Caco-2 (cell line): ENCODE measurements at regions not wholly inside any gene's neighbourhood (a gene's known extent, or its start where the extent isn't known, plus 50 kb on each side); places are given as distances from the start of the nearest gene placed in this dataset.

Experiments used
- BruUV-seq: library from RNA; stranded (reverse); fragments of 400-500 nt; replicated peaks from 2 replicates; lab custom pipeline; 2021; lab: Mats Ljungman, UMichigan
- CTCF ChIA-PET: fragments of 300-600 bp; sonication (Branson Sonifier 250); formaldehyde crosslinking; loops from one replicate; lab custom pipeline; 2022; ENCODE audit warnings: antibody characterized with exemption; lab: Charles Lee
- POLR2A ChIA-PET: fragments of 300-600 bp; sonication (Branson Sonifier 250); formaldehyde crosslinking; loops from one replicate; lab custom pipeline; 2022; ENCODE audit warnings: antibody characterized with exemption; lab: Charles Lee
- DNase-seq, 2 experiments: peaks; one replicate each; pipeline versions ENCODE4 v3.0.0 to v3.0.0-alpha.2; 2020 to 2022
- H3K27me3 ChIP-seq: replicated peaks from 2 replicates; pipeline ENCODE4 v1.6.0; 2011; ENCODE audit warnings: low read length; ENCODE audit not compliant: control insufficient read depth, insufficient read depth
- H3K36me3 ChIP-seq: 2 replicates; pipeline ENCODE4 v1.5.1; 2011; ENCODE audit warnings: low read length; ENCODE audit not compliant: control insufficient read depth, insufficient read depth
- H3K4me1 ChIP-seq: fragments of 250-450 bp; sonication (Bioruptor Pico); 2 replicates; pipeline ENCODE4 v1.5.1; 2020; ENCODE audit warnings: mild to moderate bottlenecking
- H3K4me3 ChIP-seq: 2 replicates; pipeline ENCODE4 v1.5.1; 2011; ENCODE audit warnings: low read depth, mild to moderate bottlenecking, control low read depth, low read length
- H3K9me3 ChIP-seq: fragments of 250-450 bp; sonication (Bioruptor Pico); 2 replicates; pipeline ENCODE4 v1.5.1; 2020; ENCODE audit warnings: mild to moderate bottlenecking, moderate library complexity
- H3K27ac Mint-ChIP-seq: one replicate; pipeline ENCODE4 v1.8.0; 2022; ENCODE audit warnings: mixed read lengths; ENCODE audit not compliant: unreplicated experiment
- H3K27me3 Mint-ChIP-seq: one replicate; pipeline ENCODE4 v1.8.0; 2022; ENCODE audit warnings: mixed read lengths; ENCODE audit not compliant: insufficient read depth, unreplicated experiment
- H3K36me3 Mint-ChIP-seq: one replicate; pipeline ENCODE4 v1.8.0; 2022; ENCODE audit warnings: mild to moderate bottlenecking, mixed read lengths; ENCODE audit not compliant: insufficient read depth, unreplicated experiment
- H3K4me1 Mint-ChIP-seq: one replicate; pipeline ENCODE4 v1.8.0; 2022; ENCODE audit warnings: low read depth, mixed read lengths; ENCODE audit not compliant: unreplicated experiment
- H3K4me3 Mint-ChIP-seq: one replicate; pipeline ENCODE4 v1.8.0; 2022; ENCODE audit warnings: mild to moderate bottlenecking, moderate library complexity, mixed read lengths; ENCODE audit not compliant: unreplicated experiment
- H3K9me3 Mint-ChIP-seq: one replicate; pipeline ENCODE4 v1.8.0; 2022; ENCODE audit warnings: mixed read lengths; ENCODE audit not compliant: unreplicated experiment
- CTCF ChIP-seq, 2 experiments: fragments of 200-600 bp in 1 of 2; IDR thresholded peaks; 1 replicate in 1 of 2; 2 replicates in 1 of 2; pipeline versions ENCODE4 v1.5.1 to v1.8.0; 2011 to 2022; ENCODE audit warnings: antibody characterized with exemption in 1 of 2, control low read depth in 1 of 2, inconsistent platforms in 1 of 2, low read depth in 1 of 2, low read length in 1 of 2, mild to moderate bottlenecking in 1 of 2, moderate library complexity in 1 of 2; ENCODE audit not compliant: insufficient read depth in 1 of 2, severe bottlenecking in 1 of 2, unreplicated experiment in 1 of 2
- intact Hi-C: fragments of 100-400 bp; cut with micrococcal nuclease; formaldehyde crosslinking; loops from one replicate; pipeline ENCODE4 v1.10.0; 2022; ENCODE audit not compliant: unreplicated experiment

GRCh38 chr13:81682081-81682630 is 1341.2 kb upstream of the SPRY2 start:
- H3K36me3 ChIP-seq: no peaks in the 10 kb centered on the region
- H3K9me3 Mint-ChIP-seq: no peaks in the 10 kb centered on the region
- intact Hi-C loops: no loop called here
- TF ChIP-seq CTCF (IDR thresholded peaks at IDR 0.05; ENCODE audit: insufficient read depth in 1 of 2, low read depth in 1 of 2, low read length in 1 of 2, severe bottlenecking in 1 of 2, unreplicated experiment in 1 of 2): no peak
- ChIA-PET POLR2A (no interaction called here), CTCF (no interaction called here)
- H3K4me1 Mint-ChIP-seq: no peaks in the 10 kb centered on the region
- H3K4me3 ChIP-seq: no peak overlapping the region
- H3K36me3 Mint-ChIP-seq: no peaks in the 10 kb centered on the region
- no TSS peak for BruUV-seq
- no peaks in the 10 kb centered on the region for H3K27me3 ChIP-seq
- peaks cover 5% of the 10 kb centered on the region for H3K27me3 Mint-ChIP-seq
- H3K4me1 ChIP-seq: no peaks in the 10 kb centered on the region
- H3K9me3 ChIP-seq: no peaks in the 10 kb centered on the region
- DNase-seq: no peak
- H3K27ac Mint-ChIP-seq: no peak overlapping the region
- H3K4me3 Mint-ChIP-seq: no peak overlapping the region

- no peaks in the 10 kb centered on the region; the same call in 1 of the 2 replicates for H3K9me3 ChIP-seq
- Mint-ChIP-seq H3K27ac (no peak overlapping the region), H3K4me1 (no peaks in the 10 kb centered on the region), H3K4me3 (no peak overlapping the region), H3K27me3 (no peaks in the 10 kb centered on the region), H3K36me3 (no peaks in the 10 kb centered on the region), H3K9me3 (no peaks in the 10 kb centered on the region)
- POLR2A ChIA-PET: no interaction called here
- H3K36me3 ChIP-seq: no peaks in the 10 kb centered on the region
- CTCF ChIA-PET: no interaction called here
- DNase-seq: no peak
- no peak overlapping the region for H3K4me3 ChIP-seq
- no peak for TF ChIP-seq CTCF (IDR thresholded peaks at IDR 0.05; ENCODE audit: insufficient read depth in 1 of 2, low read depth in 1 of 2, low read length in 1 of 2, severe bottlenecking in 1 of 2, unreplicated experiment in 1 of 2)
- intact Hi-C loops: no loop called here
- BruUV-seq: no TSS peak
- no peaks in the 10 kb centered on the region for H3K27me3 ChIP-seq
- no peaks in the 10 kb centered on the region for H3K4me1 ChIP-seq
Measured at GRCh38 chr13:81677857-81678256, 1336.9 kb upstream of the SPRY2 start.

- no peaks in the 10 kb centered on the region; the same call in 1 of the 2 replicates for H3K9me3 ChIP-seq
- no peaks in the 10 kb centered on the region for H3K36me3 ChIP-seq
- Mint-ChIP-seq H3K36me3 (no peaks in the 10 kb centered on the region), H3K4me1 (no peaks in the 10 kb centered on the region), H3K27me3 (no peaks in the 10 kb centered on the region), H3K4me3 (no peak overlapping the region), H3K9me3 (no peaks in the 10 kb centered on the region), H3K27ac (no peak overlapping the region)
- ChIA-PET POLR2A (no interaction called here), CTCF (no interaction called here)
- no peak overlapping the region for H3K4me3 ChIP-seq
- intact Hi-C loops: no loop called here
- no TSS peak for BruUV-seq
- H3K4me1 ChIP-seq: no peaks in the 10 kb centered on the region
- no peak for DNase-seq
- no peak for TF ChIP-seq CTCF (IDR thresholded peaks at IDR 0.05; ENCODE audit: insufficient read depth in 1 of 2, low read depth in 1 of 2, low read length in 1 of 2, severe bottlenecking in 1 of 2, unreplicated experiment in 1 of 2)
- no peaks in the 10 kb centered on the region for H3K27me3 ChIP-seq
Measured at GRCh38 chr13:81676008-81676407, 1335.1 kb upstream of the SPRY2 start.
